Hippocampal formation (tissue), 2 donors: ENCODE measurements at regions not wholly inside any gene's neighbourhood (a gene's known extent, or its start where the extent isn't known, plus 50 kb on each side); places are given as distances from the start of the nearest gene placed in this dataset.

Experiments
- DNase-seq, 2 donors: peaks; one replicate each; lab custom pipeline; 2025; lab: John Stamatoyannopoulos, UW

- DNase-seq: peak; percentile 34 to 37
These were observed 78.5 kb downstream of the RPLP1 start for GRCh38 chr15:69530991-69531664.

- DNase-seq: peak in 1 of 2 donors; percentile 34
These were observed 79.0 kb downstream of the RPLP1 start for GRCh38 chr15:69531665-69532027.

- no peak for DNase-seq
These were observed 79.4 kb downstream of the RPLP1 start for GRCh38 chr15:69532066-69532465.

DNA sequence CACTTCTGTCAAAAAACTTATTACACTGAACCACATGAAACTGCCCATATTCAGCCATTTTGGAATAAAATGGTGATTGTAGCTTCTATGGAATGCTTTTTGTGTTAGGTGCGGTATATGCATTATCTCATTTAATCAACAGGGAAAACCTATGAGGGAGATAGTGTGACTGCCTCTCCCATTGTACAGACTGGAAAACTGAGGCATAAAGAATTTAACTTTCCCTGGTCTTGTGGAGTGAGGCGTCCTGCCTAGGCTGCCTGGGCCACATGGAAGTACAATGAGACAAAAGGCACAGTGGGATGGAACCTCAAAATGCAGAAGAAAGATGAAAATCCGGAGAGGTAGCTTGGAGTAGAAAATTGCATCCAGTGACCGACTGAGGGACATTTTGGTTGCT is 80.2 kb downstream of the RPLP1 start:
- DNase-seq: no peak

- DNase-seq: no peak
These were observed 80.9 kb downstream of the RPLP1 start for GRCh38 chr15:69533522-69533921.

DNA sequence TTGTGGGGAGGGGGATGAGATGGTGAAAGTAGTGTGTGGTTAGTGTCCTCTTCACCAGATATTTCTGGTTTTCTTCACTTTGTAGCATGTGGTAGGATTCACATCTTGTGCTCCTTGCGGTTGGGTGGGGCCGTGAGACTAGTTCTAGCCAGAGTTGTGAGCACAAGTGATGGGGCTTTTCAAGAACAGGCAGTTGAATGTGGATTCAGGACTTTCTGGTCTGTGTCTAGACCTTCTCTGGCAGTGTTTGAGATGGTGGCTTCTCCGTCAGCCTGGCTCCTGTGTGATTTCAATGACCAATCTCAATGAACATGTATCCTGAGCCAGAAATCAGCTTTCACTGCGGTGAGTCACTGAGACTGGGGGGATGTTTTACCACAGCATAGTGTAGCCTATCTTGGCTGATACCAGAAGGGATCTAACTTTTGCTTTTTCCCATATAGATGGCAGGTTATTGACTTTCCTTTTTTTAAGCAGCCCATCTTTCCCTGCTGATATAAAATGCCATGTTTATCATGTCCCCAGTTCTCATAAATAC is 82.6 kb downstream of the RPLP1 start:
- no peak for DNase-seq

- DNase-seq: no peak
These were observed 83.4 kb downstream of the RPLP1 start for GRCh38 chr15:69535998-69536397.

DNA sequence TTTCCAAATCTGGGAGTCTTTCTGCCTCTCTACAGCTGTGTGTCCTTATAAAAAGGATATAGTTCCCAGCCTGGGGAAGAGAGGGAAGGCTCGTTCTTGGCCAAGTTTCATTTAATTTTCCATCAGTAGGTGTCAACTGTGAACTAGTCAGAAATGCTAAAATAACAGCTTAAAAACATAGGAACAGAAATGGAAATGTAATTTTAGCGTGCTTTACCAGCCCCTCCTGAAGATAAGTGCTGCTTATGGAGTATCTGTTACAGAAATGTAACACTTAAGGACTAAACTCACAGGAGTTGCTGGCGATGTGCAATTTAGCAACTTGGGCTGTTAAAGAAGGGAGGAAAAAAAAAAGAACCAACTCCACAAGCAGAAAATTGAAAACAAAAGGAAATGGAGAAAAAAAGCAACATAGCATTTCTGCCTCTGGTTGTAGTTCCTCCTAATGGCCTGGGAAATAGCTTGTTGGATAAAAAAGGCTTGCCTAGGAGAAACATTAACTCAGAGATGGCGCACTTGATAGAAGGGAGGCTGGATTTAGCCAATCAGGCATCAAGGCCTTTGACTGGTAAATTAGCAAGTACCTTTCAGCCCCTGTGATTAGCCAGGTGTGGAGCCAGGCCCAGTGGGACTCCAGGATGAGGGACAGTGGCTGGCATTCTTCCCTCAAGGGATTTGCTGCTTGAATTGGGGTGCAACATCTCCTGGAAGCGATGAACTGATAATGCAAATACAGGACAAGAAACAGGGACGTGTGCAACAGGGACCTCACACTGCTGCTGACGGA is 84.3 kb downstream of the RPLP1 start:
- DNase-seq: no peak

- no peak for DNase-seq
These were observed 85.3 kb downstream of the RPLP1 start for GRCh38 chr15:69537901-69538300.

GRCh38 chr15:69538379-69538778 is 85.8 kb downstream of the RPLP1 start:
- no peak for DNase-seq

- no peak for DNase-seq
These were observed 86.7 kb downstream of the RPLP1 start for GRCh38 chr15:69539345-69539744.

DNA sequence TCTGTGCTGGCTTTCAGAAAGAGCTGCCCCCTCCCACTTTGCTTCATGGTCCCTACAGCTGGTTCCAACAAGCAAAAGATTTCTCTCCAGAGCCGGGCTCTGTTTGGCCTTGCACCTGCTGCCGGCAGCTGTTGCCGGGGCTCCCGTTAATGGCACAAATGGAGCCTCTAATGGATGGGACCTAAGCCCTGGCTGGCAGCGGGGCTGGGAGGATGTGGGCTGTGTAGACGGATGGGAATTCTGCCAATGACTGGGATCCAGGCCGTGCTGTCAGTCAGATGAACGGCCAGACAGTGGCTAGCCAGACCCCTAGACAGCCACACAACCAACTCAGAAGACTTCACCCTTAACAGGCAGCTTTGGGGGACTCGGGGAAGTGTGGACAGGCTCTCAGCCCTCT is 88.0 kb downstream of the RPLP1 start:
- peak in 1 of 2 donors; percentile 15 for DNase-seq

DNA sequence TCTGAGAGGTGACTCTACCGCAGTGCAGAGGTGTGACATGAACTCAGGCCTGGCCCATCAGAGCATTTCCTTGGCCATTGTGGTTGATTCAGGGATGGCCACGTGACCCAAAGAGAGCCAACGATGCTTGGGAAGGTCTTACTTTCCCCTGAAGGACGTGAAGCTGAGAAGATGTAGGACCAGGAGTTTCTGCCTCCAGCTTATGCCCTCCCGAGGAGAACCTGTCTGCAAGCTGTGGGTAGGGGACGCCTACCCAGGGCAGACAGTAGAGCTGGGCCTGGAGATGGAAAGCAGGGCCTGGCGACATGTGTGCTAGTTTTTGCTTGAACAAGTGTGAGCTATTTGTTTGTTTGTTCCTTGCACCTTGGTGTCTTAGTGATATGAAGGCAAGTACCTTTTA is 89.4 kb downstream of the RPLP1 start:
- DNase-seq: no peak

DNA sequence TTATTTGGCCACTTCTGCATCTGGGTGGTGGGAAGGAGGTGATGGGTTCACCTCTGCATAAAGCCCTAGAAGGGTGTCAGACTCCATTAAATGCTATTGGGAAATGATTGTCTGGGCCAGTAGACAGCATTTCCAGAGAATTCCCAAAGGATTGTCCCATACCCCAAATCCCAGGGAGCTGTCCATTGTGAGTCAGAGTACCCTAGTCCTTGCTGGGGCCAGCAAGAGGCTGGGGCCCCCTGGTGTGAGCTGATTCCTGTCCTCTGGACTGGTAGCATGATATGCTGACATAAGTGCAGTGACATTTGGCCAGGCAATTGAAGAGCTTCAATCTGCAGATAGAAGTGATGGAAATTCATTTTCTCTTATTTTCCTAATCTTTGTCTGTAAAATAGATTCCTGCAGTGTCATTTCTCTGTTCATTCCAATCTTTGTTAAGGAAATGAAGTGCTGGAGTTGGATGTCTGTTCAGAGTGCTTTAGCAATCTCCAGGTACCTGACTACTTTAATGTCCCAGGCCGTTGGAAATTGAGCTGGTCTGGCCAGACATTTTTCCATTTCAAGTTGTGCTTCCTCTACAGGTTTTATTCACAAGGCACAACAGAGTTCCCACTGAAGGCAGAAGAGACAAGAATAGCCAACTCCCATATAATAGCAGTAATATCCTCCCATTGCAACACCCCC is 91.2 kb downstream of the RPLP1 start:
- DNase-seq: no peak

GRCh38 chr15:69544365-69545113 is 91.9 kb downstream of the RPLP1 start:
- no peak for DNase-seq

DNA sequence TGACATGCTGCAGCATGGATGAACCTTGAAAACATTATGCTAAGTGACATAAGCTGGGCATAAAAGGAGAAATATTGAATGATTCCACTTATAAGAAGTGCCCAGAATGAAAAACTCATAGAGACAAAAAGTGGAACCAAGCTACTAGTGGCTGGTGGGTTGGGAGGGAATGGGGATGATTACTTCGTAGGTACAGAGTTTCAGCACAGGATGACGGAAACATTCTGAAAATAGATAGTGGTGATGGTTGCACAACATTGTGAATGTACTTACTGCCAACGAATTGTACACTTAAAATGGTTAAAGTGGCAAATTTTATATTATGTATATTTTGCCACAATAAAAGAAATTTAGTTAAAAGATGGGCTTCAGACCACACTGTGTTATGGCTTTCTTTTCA is 93.6 kb downstream of the RPLP1 start:
- DNase-seq: no peak

GRCh38 chr15:69548395-69549180 is 96.0 kb downstream of the RPLP1 start:
- no peak for DNase-seq

DNA sequence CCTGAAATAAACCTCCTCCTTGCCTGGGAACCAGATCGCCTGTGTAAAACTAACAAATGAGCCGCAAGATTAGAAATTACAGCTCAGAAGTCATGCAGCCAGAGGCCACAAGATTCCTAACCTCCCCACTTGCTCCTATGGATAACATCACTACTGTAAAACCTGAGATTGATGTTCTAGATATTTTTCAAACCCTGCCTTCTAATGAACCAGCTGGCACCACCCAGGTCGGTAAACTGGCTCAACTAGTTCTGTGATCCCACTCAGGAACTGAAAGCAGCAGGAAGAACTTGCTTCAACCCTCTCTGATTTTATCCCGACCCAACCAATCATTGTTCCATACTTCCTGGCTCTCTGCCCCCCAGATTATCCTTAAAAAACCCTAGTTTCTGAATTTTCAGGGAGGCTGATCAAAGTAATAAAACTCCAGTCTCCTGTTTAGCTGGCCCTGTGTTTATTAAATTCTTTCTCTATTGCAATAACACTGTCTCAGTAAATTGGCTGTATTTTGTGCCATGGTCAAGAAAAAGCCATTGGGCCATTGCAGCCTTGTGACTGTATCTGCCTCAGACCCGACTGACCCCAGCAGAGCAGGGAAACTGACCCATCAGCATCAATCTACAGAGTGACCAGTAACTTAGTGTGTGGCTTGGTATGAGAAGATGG is 98.9 kb downstream of the RPLP1 start:
- no peak for DNase-seq

DNA sequence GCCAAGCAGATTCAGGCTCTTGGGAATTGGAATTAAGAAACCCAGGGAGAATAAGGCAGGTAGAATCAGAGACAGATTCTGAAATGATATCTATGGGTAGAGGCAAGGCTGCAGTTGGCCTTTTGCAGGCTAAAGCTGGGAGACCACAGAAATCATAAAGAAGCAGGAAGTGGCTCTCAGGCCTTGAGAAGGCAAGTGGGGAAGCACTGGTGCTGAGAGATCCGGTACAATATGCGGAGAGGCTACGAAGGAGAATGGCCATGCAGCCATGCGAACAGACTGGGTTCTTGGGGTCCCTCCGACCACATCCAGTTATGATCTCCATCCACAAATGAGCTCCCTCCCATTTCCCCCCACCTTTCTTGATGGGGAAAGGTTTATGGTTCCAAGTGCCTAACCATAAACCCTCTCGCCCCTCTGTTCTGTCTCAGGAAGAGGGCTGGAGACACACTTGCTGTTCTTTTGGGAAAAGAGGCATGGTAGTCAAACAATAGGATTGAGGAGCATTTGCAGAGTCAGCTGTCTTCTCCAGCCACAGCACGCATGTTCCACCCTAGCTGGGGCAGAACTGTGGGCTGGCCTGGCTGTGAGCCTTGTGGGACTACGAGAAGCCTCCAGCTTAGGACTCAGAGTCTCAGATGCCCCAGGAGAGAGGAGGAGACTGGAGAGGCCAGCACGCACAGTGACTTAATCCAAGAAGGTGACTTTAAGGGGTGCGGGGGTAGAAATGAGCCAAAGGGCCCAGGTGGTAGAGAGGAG is 99.6 kb downstream of the RPLP1 start:
- DNase-seq: no peak

- DNase-seq: no peak
These were observed 101.1 kb downstream of the RPLP1 start for GRCh38 chr15:69553686-69554085.
